ENCODE measurements at regions not wholly inside any gene's neighbourhood (a gene's known extent, or its start where the extent isn't known, plus 50 kb on each side); places are given as distances from the start of the nearest gene placed in this dataset.

DNA sequence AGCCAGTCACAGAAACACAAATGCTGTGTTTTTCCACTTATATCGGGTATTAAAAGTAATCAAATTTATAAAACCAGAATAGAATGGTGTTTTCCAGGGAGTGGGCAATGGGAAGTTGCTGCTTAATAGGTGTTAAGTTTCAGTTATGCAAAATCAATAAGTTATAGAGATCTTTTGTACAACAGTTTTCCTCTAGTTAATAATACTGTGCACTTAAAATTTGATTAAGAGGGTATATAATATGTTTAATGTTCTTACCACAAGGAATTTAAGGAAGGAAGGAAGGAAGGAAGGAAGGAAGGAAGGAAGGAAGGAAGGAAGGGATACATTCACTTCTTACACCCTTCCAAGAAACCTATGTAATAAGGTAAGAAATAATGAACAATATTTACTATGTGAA lies 867.7 kb upstream of the CDH6 start:
- TF ChIP-seq CTCF (IDR thresholded peaks at IDR 0.05; ENCODE audit: borderline replicate concordance, extremely low read depth, low read length, poor library complexity, severe bottlenecking) (no peak), EZH2 (IDR thresholded peaks at IDR 0.05; ENCODE audit: borderline replicate concordance, low read depth, low read length, severe bottlenecking) (no peak)

All from DND-41 (cell line).